ENCODE measurements at regions not wholly inside any gene's neighbourhood (a gene's known extent, or its start where the extent isn't known, plus 50 kb on each side); places are given as distances from the start of the nearest gene placed in this dataset.
A peak's percentile ranks its signal among the peaks of the same experiment; 100 is the strongest.

DNA sequence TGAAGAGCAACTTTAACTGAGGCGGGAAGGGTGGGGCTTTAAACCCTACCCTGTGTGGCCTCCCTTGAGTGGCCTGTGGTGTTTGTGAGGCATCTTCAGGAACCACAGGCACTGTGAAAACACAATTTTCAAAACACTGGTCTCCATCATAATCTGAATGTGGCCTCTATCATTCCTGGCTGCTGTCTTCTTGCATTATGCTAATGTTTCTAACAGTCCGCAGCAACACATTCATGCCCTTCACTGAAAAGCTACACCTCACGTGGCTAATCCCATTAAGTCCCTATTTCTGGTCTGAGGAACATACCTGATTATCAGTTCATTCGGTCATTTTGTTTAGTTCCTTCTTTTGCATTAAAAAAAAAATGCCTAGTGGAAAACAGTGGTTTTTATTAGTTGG is 94.6 kb downstream of the F11 start:
- no peak for DNase-seq (ENCODE audit: low spot score)

DNA sequence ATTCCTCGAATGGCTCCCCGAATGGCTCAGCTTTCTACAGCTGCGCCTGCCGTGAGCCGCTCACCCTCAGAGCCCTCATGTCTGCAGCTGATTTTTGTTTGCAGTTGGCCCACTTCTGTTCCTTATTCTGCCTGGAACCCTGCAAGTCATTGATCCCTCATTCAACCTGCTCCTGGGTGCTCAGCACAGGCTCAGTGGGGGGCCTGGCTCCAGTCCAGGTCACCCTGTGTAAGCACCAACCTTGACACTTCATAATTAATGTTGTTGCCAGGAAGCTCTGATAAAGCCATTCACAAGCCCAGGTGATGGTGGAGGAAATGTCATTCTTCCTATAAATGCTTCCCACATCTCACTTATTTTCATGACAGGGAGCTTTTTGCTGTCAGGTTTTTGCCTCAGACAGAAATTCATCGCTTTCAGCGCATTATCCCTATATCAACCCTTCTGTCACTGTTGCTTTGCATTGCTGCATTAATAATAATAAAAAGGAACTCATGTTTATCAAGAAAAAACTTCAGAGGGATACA is 85.7 kb downstream of the F11 start:
- DNase-seq (ENCODE audit: low spot score), result no peak

DNA sequence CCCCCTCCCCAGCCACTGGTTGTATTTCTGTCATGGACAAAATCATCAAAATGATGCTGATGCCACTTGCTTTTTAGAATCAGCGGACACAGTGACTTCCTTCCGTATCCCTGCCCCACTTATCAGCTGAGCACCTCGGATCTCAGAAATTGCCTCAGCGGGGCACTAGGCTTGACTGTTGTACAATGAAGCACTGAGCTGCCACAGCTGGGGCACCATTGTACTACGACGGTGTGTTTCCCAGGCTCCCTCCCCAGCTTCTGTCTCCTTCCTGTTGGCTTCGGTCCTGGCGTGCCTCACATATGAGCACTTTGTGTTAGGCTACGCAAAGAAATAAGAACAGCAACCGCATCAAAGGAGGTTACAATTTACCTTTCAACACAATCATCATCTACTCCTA is 82.4 kb downstream of the F11 start:
- DNase-seq (ENCODE audit: low spot score), result no peak

DNA sequence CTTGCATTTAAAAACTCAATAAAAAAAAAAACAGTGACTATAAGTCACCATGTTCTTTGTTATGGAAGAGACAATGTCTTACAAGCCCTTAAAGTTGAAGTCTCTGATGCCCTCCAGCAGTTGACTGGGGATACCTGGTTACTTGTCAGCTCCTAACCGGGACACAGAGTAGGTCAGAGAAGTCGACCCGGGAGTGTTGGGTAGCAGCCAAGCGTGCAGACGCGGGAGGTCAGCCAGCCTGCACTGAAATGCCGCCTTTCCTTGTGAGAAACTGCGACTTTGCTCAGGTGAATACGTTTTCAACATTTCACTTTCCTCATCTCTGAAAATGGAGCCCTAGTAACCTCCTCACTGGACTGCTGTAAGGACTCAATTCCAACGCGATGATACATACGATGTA is 81.8 kb downstream of the F11 start:
- no peak for DNase-seq (ENCODE audit: low spot score)

DNA sequence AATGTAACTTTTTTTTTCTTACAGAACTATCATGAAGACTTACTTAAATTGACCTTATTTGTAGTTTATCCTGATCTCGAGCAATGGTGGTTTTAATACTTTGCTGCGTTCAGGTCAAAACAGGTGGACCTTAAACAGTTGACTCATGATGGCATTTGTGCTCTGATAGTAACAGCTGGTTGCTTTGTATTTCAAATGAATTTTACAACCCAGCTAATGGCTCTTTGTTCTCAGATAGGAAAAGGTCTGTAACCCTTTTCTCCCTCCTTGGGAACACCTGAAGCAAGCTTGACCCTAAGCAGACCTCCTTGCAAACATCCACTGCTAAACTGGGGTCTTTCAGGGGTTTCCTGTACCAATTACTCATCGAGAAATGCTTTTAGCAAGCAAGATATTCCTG is 79.2 kb downstream of the F11 start:
- no peak for DNase-seq (ENCODE audit: low spot score)

DNA sequence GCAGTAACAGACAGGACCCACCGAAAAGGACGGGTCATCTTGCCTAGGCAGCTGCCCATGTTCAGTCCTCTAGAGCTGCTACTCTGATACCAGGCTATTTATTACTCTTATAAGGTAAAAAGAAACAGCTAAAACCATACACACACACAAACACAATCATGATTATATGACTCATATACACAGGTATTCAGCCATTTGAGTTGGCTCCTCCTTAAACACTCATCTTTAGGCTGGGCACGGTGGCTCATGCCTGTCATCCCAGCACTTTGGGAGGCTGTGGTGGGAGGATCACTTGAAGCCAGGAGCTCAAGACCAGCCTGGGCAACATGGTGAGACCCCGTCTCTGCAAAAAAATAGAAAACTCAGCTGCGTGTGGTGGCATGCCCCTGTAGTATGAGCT is 76.6 kb downstream of the F11 start:
- DNase-seq (ENCODE audit: low spot score), result peak; percentile 57

DNA sequence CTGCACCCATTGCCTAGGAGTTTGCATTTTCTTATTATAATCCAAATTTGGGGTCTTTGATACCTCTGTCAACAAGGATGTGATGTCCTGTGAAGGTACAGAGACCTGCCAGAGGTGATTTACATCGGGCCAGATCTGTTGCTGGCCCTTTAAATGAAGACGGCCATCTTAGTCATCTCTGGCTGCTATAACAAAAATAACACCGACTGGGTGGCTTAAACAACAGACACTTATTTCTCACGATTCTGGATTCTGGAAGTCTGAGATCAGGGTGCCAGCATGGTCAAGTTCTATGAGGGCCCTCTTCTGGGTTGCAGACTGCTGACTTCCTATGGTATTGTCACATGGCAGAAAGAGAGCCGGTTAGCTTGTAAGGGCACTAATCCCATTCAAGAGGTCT is 75.7 kb downstream of the F11 start:
- DNase-seq (ENCODE audit: low spot score), result no peak

Data from SW480 (cell line).